IMR-90 (cell line): ENCODE measurements at regions not wholly inside any gene's neighbourhood (a gene's known extent, or its start where the extent isn't known, plus 50 kb on each side); places are given as distances from the start of the nearest gene placed in this dataset.
A peak's percentile ranks its signal among the peaks of the same experiment; 100 is the strongest.

Experiments
- ATAC-seq: fragments of 200-7000 bp; cut with Tn5 transposase; 2 replicates; pipeline ENCODE4 v1.9.1; 2020; ENCODE audit warnings: low read depth, mild to moderate bottlenecking, moderate library complexity
- BruUV-seq: library from RNA; stranded (reverse); fragments of 400-500 nt; replicated peaks from 2 replicates; lab custom pipeline; 2021; lab: Mats Ljungman, UMichigan
- CTCF ChIA-PET: fragments of 300-600 bp; formaldehyde crosslinking; extraction: SDS; loops from one replicate; lab custom pipeline; 2021; ENCODE audit warnings: antibody characterized with exemption; lab: Yijun Ruan, JAX
- POLR2A ChIA-PET: fragments of 300-600 bp; sonication (Branson Sonifier 250); formaldehyde crosslinking; loops from one replicate; lab custom pipeline; 2022; ENCODE audit warnings: antibody characterized with exemption; ENCODE audit not compliant: unreplicated experiment; lab: Charles Lee
- DNase-seq: peaks from one replicate; pipeline ENCODE4 v3.0.0; 2013
- H2AFZ ChIP-seq: replicated peaks from 2 replicates; pipeline ENCODE3; 2013; ENCODE audit warnings: low read length, mild to moderate bottlenecking; ENCODE audit not compliant: poor library complexity
- H2AK5ac ChIP-seq: 2 replicates; pipeline ENCODE4 v1.6.1; 2013; ENCODE audit warnings: low read depth, low read length, inconsistent platforms
- H2AK9ac ChIP-seq: replicated peaks from 2 replicates; pipeline ENCODE3; 2013; ENCODE audit warnings: mild to moderate bottlenecking, low read depth, low read length, moderate library complexity; ENCODE audit not compliant: poor library complexity
- H2BK120ac ChIP-seq: 2 replicates; pipeline ENCODE4 v1.6.1; 2013; ENCODE audit warnings: low read depth, low read length, inconsistent platforms
- H2BK15ac ChIP-seq: 3 replicates; pipeline ENCODE4 v1.6.1; 2013; ENCODE audit warnings: low read depth, low read length, inconsistent platforms
- H2BK20ac ChIP-seq: 2 replicates; pipeline ENCODE4 v1.6.1; 2013; ENCODE audit warnings: low read depth, mild to moderate bottlenecking, inconsistent platforms, low read length, moderate library complexity
- H2BK5ac ChIP-seq: 2 replicates; pipeline ENCODE4 v1.6.1; 2013; ENCODE audit warnings: mild to moderate bottlenecking, low read depth, low read length, inconsistent platforms; ENCODE audit not compliant: poor library complexity, severe bottlenecking
- H3K14ac ChIP-seq: replicated peaks from 2 replicates; pipeline ENCODE4 v1.6.1; 2013; ENCODE audit warnings: low read depth, low read length, inconsistent platforms
- H3K18ac ChIP-seq: 2 replicates; pipeline ENCODE4 v1.6.1; 2013; ENCODE audit warnings: low read depth, low read length, control low read depth
- H3K23ac ChIP-seq: 2 replicates; pipeline ENCODE4 v1.6.1; 2013; ENCODE audit warnings: low read depth, low read length, inconsistent platforms
- H3K27ac ChIP-seq: 2 replicates; pipeline ENCODE4 v1.5.1; 2013; ENCODE audit warnings: mild to moderate bottlenecking, control low read depth, low read length; ENCODE audit not compliant: insufficient read depth
- H3K27me3 ChIP-seq: 2 replicates; pipeline ENCODE4 v1.6.1; 2013; ENCODE audit warnings: low read length; ENCODE audit not compliant: control insufficient read depth, insufficient read depth
- H3K36me3 ChIP-seq: 2 replicates; pipeline ENCODE4 v1.6.1; 2013; ENCODE audit warnings: low read length, mixed read lengths; ENCODE audit not compliant: control insufficient read depth, insufficient read depth
- H3K4ac ChIP-seq: 2 replicates; pipeline ENCODE4 v1.6.1; 2013; ENCODE audit warnings: low read depth, low read length, inconsistent platforms
- H3K4me1 ChIP-seq: 2 replicates; pipeline ENCODE4 v1.6.1; 2013; ENCODE audit warnings: low read length, mixed read lengths; ENCODE audit not compliant: control insufficient read depth, insufficient read depth
- H3K4me2 ChIP-seq: 2 replicates; pipeline ENCODE4 v1.6.1; 2013; ENCODE audit warnings: low read depth, mild to moderate bottlenecking, control low read depth, low read length, moderate library complexity
- H3K4me3 ChIP-seq: 2 replicates; pipeline ENCODE4 v1.5.1; 2013; ENCODE audit warnings: low read depth, mild to moderate bottlenecking, control low read depth, low read length, moderate library complexity; ENCODE audit not compliant: insufficient read depth
- H3K56ac ChIP-seq: 2 replicates; pipeline ENCODE4 v1.6.1; 2013; ENCODE audit warnings: low read length, inconsistent platforms; ENCODE audit not compliant: insufficient read depth; ENCODE audit errors: extremely low read depth
- H3K79me1 ChIP-seq, 2 experiments: 2 replicates each; pipeline ENCODE4 v1.6.1; 2013; ENCODE audit warnings: low read length in 2 of 2, inconsistent platforms in 1 of 2, low read depth in 1 of 2
- H3K9ac ChIP-seq: 2 replicates; pipeline ENCODE4 v1.6.1; 2013; ENCODE audit warnings: low read depth, low read length, control low read depth
- H3K9me1 ChIP-seq: 2 replicates; pipeline ENCODE4 v1.6.1; 2013; ENCODE audit warnings: low read length, inconsistent platforms; ENCODE audit not compliant: insufficient read depth
- H3K9me3 ChIP-seq: 2 replicates; pipeline ENCODE4 v1.6.1; 2013; ENCODE audit warnings: low read length; ENCODE audit not compliant: control insufficient read depth, insufficient read depth
- H4K20me1 ChIP-seq: 2 replicates; pipeline ENCODE4 v1.6.1; 2013; ENCODE audit warnings: low read length, inconsistent platforms; ENCODE audit not compliant: insufficient read depth
- H4K5ac ChIP-seq: 2 replicates; pipeline ENCODE4 v1.6.1; 2013; ENCODE audit warnings: mild to moderate bottlenecking, low read depth, low read length, control low read depth
- H4K8ac ChIP-seq, 2 experiments: 2 replicates each; pipeline ENCODE4 v1.6.1; 2013; ENCODE audit warnings: low read depth in 2 of 2, low read length in 2 of 2, control low read depth in 1 of 2, inconsistent platforms in 1 of 2
- H4K91ac ChIP-seq: 2 replicates; pipeline ENCODE4 v1.6.1; 2013; ENCODE audit warnings: low read depth, low read length, inconsistent platforms; ENCODE audit not compliant: insufficient read depth
- CEBPB ChIP-seq: IDR thresholded peaks from 2 replicates; pipeline ENCODE4 v1.6.1; 2012; ENCODE audit warnings: low read depth, low read length, improper control_type of control experiment
- CHD1 ChIP-seq: IDR thresholded peaks from 2 replicates; pipeline ENCODE4 v1.6.1; 2012; ENCODE audit warnings: low read depth, low read length, improper control_type of control experiment
- CTCF ChIP-seq: conservative IDR thresholded peaks from 2 replicates; pipeline ENCODE4 v1.5.1; 2012; ENCODE audit warnings: mild to moderate bottlenecking, low read depth, low read length, improper control_type of control experiment
- ELK1 ChIP-seq: fragments of 150-350 bp; IDR thresholded peaks from 2 replicates; pipeline ENCODE4 v1.6.1; 2016; ENCODE audit warnings: low read depth, mild to moderate bottlenecking, low read length, moderate library complexity, borderline replicate concordance
- FOS ChIP-seq: fragments of 150-350 bp; IDR thresholded peaks from 2 replicates; pipeline ENCODE4 v1.6.1; 2016; ENCODE audit warnings: low read depth, low read length
- MAZ ChIP-seq: IDR thresholded peaks from 2 replicates; pipeline ENCODE4 v1.6.1; 2012; ENCODE audit warnings: low read depth, mild to moderate bottlenecking, low read length, improper control_type of control experiment, moderate library complexity, borderline replicate concordance
- MXI1 ChIP-seq: IDR thresholded peaks from 2 replicates; pipeline ENCODE4 v1.6.1; 2012; ENCODE audit warnings: low read depth, mild to moderate bottlenecking, low read length, moderate library complexity, borderline replicate concordance
- NFE2L2 ChIP-seq: fragments of 150-350 bp; IDR thresholded peaks from 2 replicates; pipeline ENCODE4 v1.6.1; 2016; ENCODE audit warnings: low read depth, mild to moderate bottlenecking, low read length
- POLR2A ChIP-seq: IDR thresholded peaks from 2 replicates; pipeline ENCODE4 v1.6.1; 2012; ENCODE audit warnings: mild to moderate bottlenecking, low read depth, low read length
- RAD21 ChIP-seq: IDR thresholded peaks from 2 replicates; pipeline ENCODE4 v1.6.1; 2012; ENCODE audit warnings: low read length, improper control_type of control experiment
- RCOR1 ChIP-seq: IDR thresholded peaks from 2 replicates; pipeline ENCODE4 v1.6.1; 2012; ENCODE audit warnings: mild to moderate bottlenecking, low read length, improper control_type of control experiment; ENCODE audit not compliant: insufficient replicate concordance
- RFX5 ChIP-seq: IDR thresholded peaks from 2 replicates; pipeline ENCODE4 v1.8.0; 2012; ENCODE audit warnings: low read depth, mild to moderate bottlenecking, low read length, moderate library complexity
- SMC3 ChIP-seq: fragments of 150-350 bp; IDR thresholded peaks from 2 replicates; pipeline ENCODE4 v1.6.1; 2016; ENCODE audit warnings: low read depth, mild to moderate bottlenecking, antibody characterized with exemption, low read length, moderate library complexity
- USF2 ChIP-seq: fragments of 150-350 bp; IDR thresholded peaks from 2 replicates; pipeline ENCODE4 v1.6.1; 2017; ENCODE audit warnings: mild to moderate bottlenecking, antibody characterized with exemption, low read length, low read depth
- WGBS, 2 experiments: methylation state at CpG; one replicate each; pipeline versions ENCODE4 v1.1.5 to v1.1.7; 2013; ENCODE audit warnings: missing lambda C conversion rate in 2 of 2; ENCODE audit not compliant: insufficient read length in 1 of 2; ENCODE audit errors: extremely low coverage in 2 of 2; 5-methylcytosine and 5-hydroxymethylcytosine counted together
- dilution Hi-C: fragments of 300-500 bp; cut with HindIII; formaldehyde crosslinking; loops from one replicate; pipeline ENCODE4 v1.14.3; 2018; ENCODE audit warnings: low sequenced_read_pairs; ENCODE audit not compliant: unreplicated experiment
- in situ Hi-C: fragments of 300-500 bp; cut with MboI; formaldehyde crosslinking; loops from 3 replicates; pipeline ENCODE4 v1.14.3; 2019; ENCODE audit warnings: low sequenced_read_pairs, inconsistent platforms, mixed read lengths
- intact Hi-C: fragments of 100-400 bp; cut with micrococcal nuclease; formaldehyde crosslinking; loops from 2 replicates; pipeline ENCODE4 v1.10.0; 2022

GRCh38 chr5:142219146-142219545 is 105.7 kb downstream of the SPRY4 start:
- H4K5ac ChIP-seq, result no peak overlapping the region

More at GRCh38 chr5:142219146-142219545, 105.7 kb downstream of the SPRY4 start:
- 0 out of 3 replicates have a peak overlapping the region, but pooled peaks have one; percentile 45 for H2BK15ac ChIP-seq
- WGBS, 2 experiments, result 100% methylated on average over 4 of the region's 7 CpGs; no CpG with 5 or more reads in 1 of the 2 experiments
- peaks cover 9% of the 10 kb centered on the region; the same call in 1 of the 2 replicates for H4K20me1 ChIP-seq
- peaks cover 0 to 5% of the 10 kb centered on the region in 2 experiments; a peak in 2 of 4 replicates for H3K79me1 ChIP-seq
- no peak overlapping the region for H3K14ac ChIP-seq
- no peak for DNase-seq
- dilution Hi-C loops, result no loop called here
- H4K91ac ChIP-seq, result no peak overlapping the region; the same call in 1 of the 2 replicates
- no peak for ATAC-seq
- no peak overlapping the region for H3K56ac ChIP-seq
- no peak overlapping the region for H2BK20ac ChIP-seq
- no peak overlapping the region for H2AK9ac ChIP-seq
- in situ Hi-C loops, result no loop called here
- H3K9me3 ChIP-seq, result no peaks in the 10 kb centered on the region
- no peaks in the 10 kb centered on the region for H3K36me3 ChIP-seq
- H3K23ac ChIP-seq, result no peak overlapping the region
- H3K9me1 ChIP-seq, result peaks cover 9% of the 10 kb centered on the region
- BruUV-seq, result no TSS peak
- no peak overlapping the region for H3K9ac ChIP-seq
- peaks cover 1% of the 10 kb centered on the region; the same call in 1 of the 2 replicates for H3K27me3 ChIP-seq
- H3K4ac ChIP-seq, result no peak overlapping the region
- no peak overlapping the region for H4K8ac ChIP-seq
- H2BK5ac ChIP-seq, result no peak overlapping the region
- intact Hi-C loops, result loop anchor here (5.0 kb wide), 2 partner anchors 103 to 328 kb away; no protein-coding TSS in a partner anchor
- ChIA-PET POLR2A (no interaction called here), CTCF (interaction anchor here (0.6 kb wide), 2 partner anchors 15 to 105 kb away, joined by 3 read pairs; no protein-coding TSS in a partner anchor)
- peak overlapping the region; percentile 27; the same call in 1 of the 2 replicates for H2AK5ac ChIP-seq
- no peak overlapping the region for H3K4me2 ChIP-seq
- peaks cover 12% of the 10 kb centered on the region; the same call in 1 of the 2 replicates for H3K4me1 ChIP-seq
- H2BK120ac ChIP-seq, result no peak overlapping the region
- TF ChIP-seq CTCF (no peak), NFE2L2 (no peak), SMC3 (no peak), RFX5 (no peak), CHD1 (no peak), ELK1 (no peak), CEBPB (no peak), RCOR1 (no peak), MXI1 (no peak), POLR2A (no peak), RAD21 (no peak), MAZ (no peak), USF2 (no peak), FOS (no peak)
- H3K27ac ChIP-seq, result no peak overlapping the region
- H2AFZ ChIP-seq, result no peak overlapping the region
- H3K4me3 ChIP-seq, result no peak overlapping the region
- no peak overlapping the region for H3K18ac ChIP-seq
